Upper lobe of left lung (tissue), 6 donors: ENCODE measurements at regions not wholly inside any gene's neighbourhood (a gene's known extent, or its start where the extent isn't known, plus 50 kb on each side); places are given as distances from the start of the nearest gene placed in this dataset.

Source experiments
- ATAC-seq, 2 donors: fragments of 200-7000 bp; cut with Tn5 transposase; one replicate each; pipeline ENCODE4 v1.9.1; 2022; ENCODE audit warnings: mild to moderate bottlenecking in 2 of 2, moderate library complexity in 2 of 2; ENCODE audit not compliant: low FRiP score in 2 of 2
- DNase-seq, 2 donors: peaks; one replicate each; pipeline ENCODE4 v3.0.0-alpha.2; 2019 to 2020
- H3K27ac ChIP-seq, 4 donors: fragments of 200-600 bp; sonication (generic); one replicate each; pipeline ENCODE4 v1.5.1; 2016 to 2019
- H3K27me3 ChIP-seq, 4 donors: fragments of 200-600 bp; sonication (generic); one replicate each; pipeline ENCODE4 v1.5.1; 2017 to 2019
- H3K36me3 ChIP-seq, 4 donors: fragments of 200-600 bp; sonication (generic); one replicate each; pipeline ENCODE4 v1.5.1; 2016 to 2019
- H3K4me1 ChIP-seq, 4 donors: fragments of 200-600 bp; sonication (generic); one replicate each; pipeline ENCODE4 v1.5.1; 2018 to 2019
- H3K4me3 ChIP-seq, 4 donors: fragments of 200-600 bp; sonication (generic); one replicate each; pipeline ENCODE4 v1.5.1; 2017 to 2019; ENCODE audit warnings: mild to moderate bottlenecking in 2 of 4, moderate library complexity in 1 of 4
- H3K9me3 ChIP-seq, 4 donors: fragments of 200-600 bp; sonication (generic); one replicate each; pipeline ENCODE4 v1.5.1; 2018 to 2019
- EP300 ChIP-seq, 4 donors: sonication (generic); formaldehyde crosslinking; IDR thresholded peaks; one replicate each; pipeline ENCODE4 v1.5.1; 2017; ENCODE audit warnings: antibody characterized with exemption in 4 of 4, control low read depth in 2 of 4
- POLR2A ChIP-seq, 4 donors: fragments of 450-650 bp; IDR thresholded peaks; one replicate each; pipeline ENCODE4 v1.5.1; 2016 to 2017; ENCODE audit warnings: antibody characterized with exemption in 4 of 4, mild to moderate bottlenecking in 2 of 4
- POLR2AphosphoS5 ChIP-seq, 2 donors: sonication (generic); formaldehyde crosslinking; IDR thresholded peaks; one replicate each; pipeline ENCODE4 v1.5.1; 2017; ENCODE audit warnings: antibody characterized with exemption in 2 of 2
- WGBS, 2 donors: methylation state at CpG; one replicate each; pipeline ENCODE4 v1.1.5; 2017 to 2018; 5-methylcytosine and 5-hydroxymethylcytosine counted together
- TF ChIP-seq, protein P1 (sequence below), 6 experiments: fragments of 450-650 bp in 4 of 6; fragments of 200-600 bp in 2 of 6; sonication (generic) in 2 of 6; IDR thresholded peaks; one replicate each; pipeline ENCODE4 v1.5.1; 2016 to 2019; ENCODE audit warnings: antibody characterized with exemption in 6 of 6
- donor health status: DM: no; HTN: no; CAD: no; lungs with moderate emphysema.
- donor health status: DM: no; HTN: yes; CAD: no; lungs with severe emphysema.

DNA sequence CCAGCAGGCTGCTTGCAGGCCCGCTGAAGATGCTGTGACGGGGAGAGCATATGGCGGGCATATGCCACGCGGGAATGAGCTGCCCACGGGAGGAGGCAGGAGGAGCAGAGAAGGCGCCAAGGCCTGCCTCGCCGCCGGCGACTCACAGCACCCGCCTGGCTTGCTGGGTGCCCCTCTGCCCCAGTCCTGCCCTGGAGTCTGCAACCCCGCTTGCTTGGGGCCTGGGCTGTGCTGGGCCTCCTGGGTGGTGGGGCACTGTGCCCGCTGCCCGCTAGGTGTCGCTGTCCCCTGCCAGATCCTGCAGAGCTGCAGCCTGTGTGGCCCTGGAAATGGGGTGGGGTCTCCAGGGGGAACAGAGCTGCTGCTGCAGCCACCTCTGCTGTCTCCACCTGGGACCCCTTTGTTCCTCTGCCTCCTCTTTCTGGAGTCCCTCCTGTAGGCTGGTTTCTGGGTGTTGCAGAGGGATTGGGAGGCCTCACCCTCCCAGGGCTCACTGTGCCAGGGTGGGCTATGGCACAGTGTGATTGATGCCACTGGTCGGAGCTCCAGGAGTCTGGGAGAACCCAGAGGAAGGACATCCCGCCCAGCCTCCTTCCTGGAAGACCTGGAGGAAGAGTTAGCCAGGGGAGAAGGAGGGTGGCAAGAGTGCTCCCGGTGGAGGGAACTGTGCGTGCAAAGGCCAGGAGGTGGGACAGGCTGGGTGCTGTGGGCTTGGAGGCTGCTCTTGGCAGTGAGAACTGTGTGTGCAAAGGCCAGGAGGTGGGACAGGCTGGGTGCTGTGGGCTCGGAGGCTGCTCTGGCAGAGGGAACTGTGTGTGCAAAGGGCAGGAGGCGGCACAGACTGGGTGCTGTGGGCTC is 141.0 kb upstream of the CIBAR2 start:
- TF ChIP-seq EP300 (IDR thresholded peaks at IDR 0.05): no peak
- TF ChIP-seq, protein P1, sequence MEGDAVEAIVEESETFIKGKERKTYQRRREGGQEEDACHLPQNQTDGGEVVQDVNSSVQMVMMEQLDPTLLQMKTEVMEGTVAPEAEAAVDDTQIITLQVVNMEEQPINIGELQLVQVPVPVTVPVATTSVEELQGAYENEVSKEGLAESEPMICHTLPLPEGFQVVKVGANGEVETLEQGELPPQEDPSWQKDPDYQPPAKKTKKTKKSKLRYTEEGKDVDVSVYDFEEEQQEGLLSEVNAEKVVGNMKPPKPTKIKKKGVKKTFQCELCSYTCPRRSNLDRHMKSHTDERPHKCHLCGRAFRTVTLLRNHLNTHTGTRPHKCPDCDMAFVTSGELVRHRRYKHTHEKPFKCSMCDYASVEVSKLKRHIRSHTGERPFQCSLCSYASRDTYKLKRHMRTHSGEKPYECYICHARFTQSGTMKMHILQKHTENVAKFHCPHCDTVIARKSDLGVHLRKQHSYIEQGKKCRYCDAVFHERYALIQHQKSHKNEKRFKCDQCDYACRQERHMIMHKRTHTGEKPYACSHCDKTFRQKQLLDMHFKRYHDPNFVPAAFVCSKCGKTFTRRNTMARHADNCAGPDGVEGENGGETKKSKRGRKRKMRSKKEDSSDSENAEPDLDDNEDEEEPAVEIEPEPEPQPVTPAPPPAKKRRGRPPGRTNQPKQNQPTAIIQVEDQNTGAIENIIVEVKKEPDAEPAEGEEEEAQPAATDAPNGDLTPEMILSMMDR (IDR thresholded peaks at IDR 0.05): peak; percentile 74 to 97 (median 85)
- WGBS, 2 donors: 49 to 61% methylated on average over 6 to 19 of the region's 22 CpGs
- H3K4me3 ChIP-seq: no peak overlapping the region
- H3K27me3 ChIP-seq: no peaks in the 10 kb centered on the region
- H3K36me3 ChIP-seq: no peaks in the 10 kb centered on the region
- H3K9me3 ChIP-seq: no peaks in the 10 kb centered on the region
- DNase-seq: peak; percentile 56 to 92
- H3K27ac ChIP-seq: no peak overlapping the region
- H3K4me1 ChIP-seq: peaks cover 0 to 9% (median 2%) of the 10 kb centered on the region in 4 donors
- peak; percentile 72 to 75 for ATAC-seq

DNA sequence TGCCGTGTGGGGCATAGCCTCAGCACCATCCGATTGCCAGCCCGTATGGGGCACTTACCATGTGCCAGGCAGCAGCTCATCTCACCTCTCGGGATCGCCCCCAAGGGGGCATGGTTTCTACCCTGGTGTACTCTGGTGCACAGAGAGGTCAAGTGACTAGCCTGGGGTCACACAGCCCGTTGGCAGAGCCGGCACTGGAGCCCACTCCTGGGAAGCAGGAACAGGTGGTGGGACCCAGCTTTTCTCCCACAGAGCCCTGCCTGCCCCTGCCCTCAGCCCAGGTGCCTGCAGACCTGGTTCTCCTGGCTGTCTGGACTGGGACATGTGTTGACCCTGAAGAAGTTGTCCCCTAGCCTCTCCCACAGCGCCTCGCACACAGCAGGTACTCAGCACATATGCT is 141.8 kb upstream of the CIBAR2 start:
- no peak overlapping the region for H3K27ac ChIP-seq
- no peak for DNase-seq
- H3K9me3 ChIP-seq: no peaks in the 10 kb centered on the region
- peaks cover 0 to 3% (median 0%) of the 10 kb centered on the region in 4 donors for H3K27me3 ChIP-seq
- no peak for TF ChIP-seq POLR2AphosphoS5 (IDR thresholded peaks at IDR 0.05)
- TF ChIP-seq EP300 (IDR thresholded peaks at IDR 0.05): no peak
- TF ChIP-seq POLR2A (IDR thresholded peaks at IDR 0.05): no peak
- TF ChIP-seq, protein P1 (IDR thresholded peaks at IDR 0.05): no peak
- no peak overlapping the region for H3K4me3 ChIP-seq
- ATAC-seq: no peak
- no peaks in the 10 kb centered on the region for H3K36me3 ChIP-seq
- peaks cover 0 to 9% (median 4%) of the 10 kb centered on the region in 4 donors for H3K4me1 ChIP-seq
- WGBS, 2 donors: 82 to 96% methylated on average over 7 to 9 of the region's 9 CpGs

DNA sequence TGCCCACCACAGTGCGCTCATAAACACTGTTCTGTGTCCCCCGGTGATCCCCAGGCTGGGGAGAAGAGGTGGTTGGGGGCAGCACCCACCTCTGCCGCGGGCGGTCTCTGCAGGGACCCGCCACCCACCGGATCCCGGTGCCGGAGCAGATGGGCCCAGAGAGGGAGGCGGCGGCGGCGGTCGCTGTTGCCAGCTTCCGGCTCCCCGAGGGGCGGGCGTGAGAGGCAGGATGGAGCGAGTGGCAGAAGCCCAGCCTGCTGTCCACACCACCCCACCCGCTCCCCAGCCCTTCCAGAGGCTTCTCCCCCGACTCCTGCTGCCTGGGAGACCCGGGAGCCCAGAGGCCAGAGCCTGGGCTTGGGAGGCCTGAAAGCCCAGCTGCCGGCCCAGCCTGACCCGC is 142.6 kb upstream of the CIBAR2 start:
- WGBS, 2 donors: 87 to 96% methylated on average over 4 to 22 of the region's 24 CpGs
- H3K27ac ChIP-seq: no peak overlapping the region
- H3K9me3 ChIP-seq: no peaks in the 10 kb centered on the region
- no peak overlapping the region for H3K4me3 ChIP-seq
- no peak for ATAC-seq
- TF ChIP-seq EP300 (IDR thresholded peaks at IDR 0.05) (no peak), POLR2A (IDR thresholded peaks at IDR 0.05) (no peak), POLR2AphosphoS5 (IDR thresholded peaks at IDR 0.05) (no peak)
- TF ChIP-seq, protein P1 (IDR thresholded peaks at IDR 0.05): no peak
- no peaks in the 10 kb centered on the region for H3K36me3 ChIP-seq
- no peak for DNase-seq
- H3K4me1 ChIP-seq: peaks cover 0 to 9% (median 3%) of the 10 kb centered on the region in 4 donors
- H3K27me3 ChIP-seq: peaks cover 0 to 4% (median 0%) of the 10 kb centered on the region in 4 donors

DNA sequence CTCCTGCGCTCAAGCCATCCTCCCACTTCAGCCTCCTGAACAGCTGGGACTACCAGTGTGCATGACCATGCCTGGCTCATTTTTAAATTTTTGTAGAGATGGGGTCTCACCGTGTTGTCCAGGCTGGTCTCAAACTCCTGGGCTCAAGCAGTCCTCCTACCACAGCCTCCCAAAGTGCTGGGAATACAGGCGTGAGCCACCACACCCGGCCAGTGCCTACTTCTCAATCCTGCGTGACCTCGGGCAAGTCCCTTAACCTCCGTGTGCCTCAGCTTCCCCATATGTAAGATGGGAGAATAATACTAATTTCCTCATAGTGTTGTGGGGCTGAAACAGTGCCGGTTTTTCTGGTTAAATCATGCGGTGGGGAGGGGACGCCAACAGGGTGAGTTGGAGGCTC is 143.5 kb upstream of the CIBAR2 start:
- ATAC-seq (no peak), DNase-seq (no peak)
- no peaks in the 10 kb centered on the region for H3K9me3 ChIP-seq
- H3K4me1 ChIP-seq: peaks cover 0 to 9% (median 2%) of the 10 kb centered on the region in 4 donors
- H3K36me3 ChIP-seq: no peaks in the 10 kb centered on the region
- H3K27ac ChIP-seq: no peak overlapping the region
- TF ChIP-seq POLR2A (IDR thresholded peaks at IDR 0.05) (no peak), POLR2AphosphoS5 (IDR thresholded peaks at IDR 0.05) (no peak), EP300 (IDR thresholded peaks at IDR 0.05) (no peak)
- TF ChIP-seq, protein P1 (IDR thresholded peaks at IDR 0.05): no peak
- H3K4me3 ChIP-seq: no peak overlapping the region
- H3K27me3 ChIP-seq: peaks cover 0 to 4% (median 0%) of the 10 kb centered on the region in 4 donors
- 96 to 97% methylated on average over 10 of the region's 10 CpGs for WGBS, 2 donors
